ENCODE measurements at regions not wholly inside any gene's neighbourhood (a gene's known extent, or its start where the extent isn't known, plus 50 kb on each side); places are given as distances from the start of the nearest gene placed in this dataset.

DNA sequence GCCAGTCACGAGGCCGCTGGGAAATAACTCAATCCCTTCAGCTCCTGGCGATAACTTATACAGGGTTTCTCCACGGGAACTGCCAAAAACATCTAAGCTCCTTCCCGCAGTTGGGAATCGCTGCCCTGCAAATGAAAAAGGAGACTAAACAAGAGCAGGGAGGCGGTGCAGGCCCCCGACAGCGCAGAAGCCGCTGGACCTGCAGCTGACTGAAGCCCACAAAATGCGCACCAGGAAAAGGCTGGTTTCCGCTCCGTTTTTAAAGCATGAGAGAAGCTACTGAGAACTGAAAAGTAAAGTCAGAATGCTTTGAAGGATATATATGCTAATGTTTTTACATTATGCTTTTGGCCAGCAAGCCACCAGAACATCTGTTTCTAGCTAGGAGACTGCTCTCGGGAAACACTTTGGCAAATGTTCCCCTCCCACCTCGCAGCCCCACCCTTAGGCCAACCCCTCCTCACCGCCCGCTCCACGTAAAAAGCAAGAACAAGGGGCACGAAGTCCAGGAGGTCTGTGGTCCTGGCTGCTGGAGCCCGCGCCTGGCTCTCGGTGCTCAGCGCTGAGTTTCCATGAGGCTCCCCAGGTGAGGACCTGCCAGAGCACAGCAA is 90.5 kb downstream of the SOD2 start:
- no peak for TF ChIP-seq POLR2A (IDR thresholded peaks at IDR 0.05; ENCODE audit: low read depth, low read length)
- TF ChIP-seq TAF1 (IDR thresholded peaks at IDR 0.05; ENCODE audit: borderline replicate concordance, low read depth, low read length), result no peak
- no peak for TF ChIP-seq POLR2AphosphoS5 (IDR thresholded peaks at IDR 0.05; ENCODE audit: low read depth, low read length)
